GM23338 (cell line): ENCODE measurements at regions not wholly inside any gene's neighbourhood (a gene's known extent, or its start where the extent isn't known, plus 50 kb on each side); places are given as distances from the start of the nearest gene placed in this dataset.

Source experiments
- ATAC-seq: fragments of 200-7000 bp; cut with Tn5 transposase; 3 replicates; pipeline ENCODE4 v1.9.1; 2020
- DNase-seq: peaks from one replicate; pipeline ENCODE4 v3.0.0-alpha.2; 2015; ENCODE audit warnings: low spot score
- H2AFZ ChIP-seq: fragments of 200-600 bp; sonication (generic); 2 replicates; pipeline ENCODE4 v1.8.0; 2016; ENCODE audit warnings: antibody characterized with exemption, mild to moderate bottlenecking, moderate library complexity
- H3F3A ChIP-seq: fragments of 200-600 bp; sonication (generic); replicated peaks from 2 replicates; pipeline ENCODE4 v1.8.0; 2017; ENCODE audit warnings: antibody characterized with exemption, mixed run types, low read depth
- H3K27ac ChIP-seq: fragments of 200-600 bp; sonication (generic); 2 replicates; pipeline ENCODE4 v1.6.1; 2016; ENCODE audit warnings: low read depth
- H3K27me3 ChIP-seq: fragments of 200-600 bp; sonication (generic); 2 replicates; pipeline ENCODE4 v1.8.0; 2016; ENCODE audit warnings: mild to moderate bottlenecking, mixed run types, moderate library complexity; ENCODE audit not compliant: insufficient read depth
- H3K36me3 ChIP-seq: fragments of 200-600 bp; sonication (generic); 2 replicates; pipeline ENCODE4 v1.8.0; 2016; ENCODE audit warnings: mild to moderate bottlenecking; ENCODE audit not compliant: insufficient read depth
- H3K4me1 ChIP-seq: fragments of 200-600 bp; sonication (generic); 2 replicates; pipeline ENCODE4 v1.8.0; 2016; ENCODE audit warnings: mild to moderate bottlenecking, moderate library complexity; ENCODE audit not compliant: insufficient read depth
- H3K4me2 ChIP-seq: fragments of 200-600 bp; sonication (generic); 2 replicates; pipeline ENCODE4 v1.7.1; 2017; ENCODE audit warnings: mixed run types
- H3K4me3 ChIP-seq: fragments of 200-600 bp; sonication (generic); 2 replicates; pipeline ENCODE4 v1.6.1; 2016; ENCODE audit warnings: mixed run types
- H3K79me2 ChIP-seq: fragments of 200-600 bp; sonication (generic); replicated peaks from 2 replicates; pipeline ENCODE4 v1.8.0; 2017; ENCODE audit warnings: mild to moderate bottlenecking; ENCODE audit not compliant: insufficient read depth
- H3K9me2 ChIP-seq: fragments of 200-600 bp; sonication (generic); 2 replicates; pipeline ENCODE4 v1.8.0; 2017; ENCODE audit not compliant: insufficient read depth
- H4K20me1 ChIP-seq: fragments of 200-600 bp; sonication (generic); replicated peaks from 2 replicates; pipeline ENCODE4 v1.8.0; 2017; ENCODE audit warnings: mild to moderate bottlenecking; ENCODE audit not compliant: insufficient read depth
- H3K27ac Mint-ChIP-seq: 2 replicates; pipeline ENCODE4 v1.8.0; 2020; ENCODE audit warnings: inconsistent platforms, mild to moderate bottlenecking, moderate library complexity, mixed read lengths
- H3K27me3 Mint-ChIP-seq: 3 replicates; pipeline ENCODE4 v1.8.0; 2022; ENCODE audit warnings: low read depth, mild to moderate bottlenecking, moderate library complexity, mixed read lengths, inconsistent platforms; ENCODE audit not compliant: insufficient read depth, poor library complexity
- H3K36me3 Mint-ChIP-seq: 3 replicates; pipeline ENCODE4 v1.8.0; 2021; ENCODE audit warnings: low read depth, mild to moderate bottlenecking, inconsistent platforms, moderate library complexity, mixed read lengths
- H3K4me1 Mint-ChIP-seq: 3 replicates; pipeline ENCODE4 v1.8.0; 2020; ENCODE audit warnings: mild to moderate bottlenecking, inconsistent platforms, mixed read lengths
- H3K4me3 Mint-ChIP-seq: 3 replicates; pipeline ENCODE4 v1.8.0; 2021; ENCODE audit warnings: moderate library complexity, mild to moderate bottlenecking, inconsistent platforms, mixed read lengths
- H3K9me3 Mint-ChIP-seq: 3 replicates; pipeline ENCODE4 v1.8.0; 2020; ENCODE audit warnings: moderate library complexity, mild to moderate bottlenecking, inconsistent platforms, mixed read lengths
- EZH2 ChIP-seq: fragments of 200-600 bp; sonication (generic); IDR thresholded peaks from one replicate; pipeline ENCODE4 v1.8.0; 2017; ENCODE audit warnings: antibody characterized with exemption, mild to moderate bottlenecking, low read depth; ENCODE audit not compliant: unreplicated experiment
- EZH2phosphoT487 ChIP-seq: fragments of 200-600 bp; sonication (generic); IDR thresholded peaks from one replicate; pipeline ENCODE4 v1.8.1; 2018; ENCODE audit warnings: antibody characterized with exemption; ENCODE audit not compliant: unreplicated experiment
- JUNB ChIP-seq: IDR thresholded peaks from one replicate; pipeline ENCODE4 v1.6.1; 2016; ENCODE audit warnings: antibody characterized with exemption; ENCODE audit not compliant: unreplicated experiment
- STAT1 ChIP-seq: IDR thresholded peaks from one replicate; pipeline ENCODE4 v1.6.1; 2016; ENCODE audit warnings: antibody characterized with exemption; ENCODE audit not compliant: unreplicated experiment
- ZNF114 ChIP-seq: fragments of 250-450 bp; sonication (Bioruptor Pico); IDR thresholded peaks from 2 replicates; pipeline ENCODE4 v1.5.0; 2020; ENCODE audit warnings: mild to moderate bottlenecking, moderate library complexity
- TF ChIP-seq, protein P1 (sequence below): IDR thresholded peaks from one replicate; pipeline ENCODE4 v1.6.1; 2018; ENCODE audit warnings: antibody characterized with exemption; ENCODE audit not compliant: unreplicated experiment
- TF ChIP-seq, protein P2 (sequence below), 2 experiments: fragments of 200-600 bp in 1 of 2; sonication (generic) in 1 of 2; conservative IDR thresholded peaks; 2 replicates each; pipeline versions ENCODE4 v1.5.1 to v1.6.1; 2016 to 2017; ENCODE audit warnings: antibody characterized with exemption in 2 of 2, low read depth in 2 of 2, mild to moderate bottlenecking in 2 of 2, moderate library complexity in 1 of 2
- TF ChIP-seq, protein P3 (sequence below): fragments of 250-450 bp; sonication (Bioruptor Pico); IDR thresholded peaks from 2 replicates; pipeline ENCODE4 v1.5.0; 2020; ENCODE audit warnings: mild to moderate bottlenecking, moderate library complexity
- TF ChIP-seq, protein P4 (sequence below): IDR thresholded peaks from 2 replicates; pipeline ENCODE4 v1.6.1; 2016; ENCODE audit warnings: antibody characterized with exemption

DNA sequence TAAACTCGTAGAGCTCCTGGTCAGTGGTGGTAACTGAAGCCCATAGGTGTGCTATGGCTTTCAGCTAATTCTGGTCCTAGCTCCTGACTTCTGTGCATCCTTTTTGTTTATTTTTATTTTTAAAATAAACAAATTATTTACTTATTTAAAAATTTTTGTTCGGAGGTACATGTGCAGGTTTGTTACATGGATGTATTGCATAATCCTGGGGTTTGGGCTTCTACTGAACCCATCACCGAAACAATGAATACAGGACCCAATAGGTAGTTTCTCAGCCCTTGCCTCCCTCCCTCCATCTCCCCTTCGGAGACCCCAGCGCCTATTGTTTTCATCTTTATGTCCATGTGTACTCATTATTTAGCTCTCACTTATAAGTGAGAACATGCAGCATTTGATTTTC is 143.8 kb downstream of the URB2 start:
- peaks cover 6% of the 10 kb centered on the region for H3K27me3 Mint-ChIP-seq
- H3K27me3 ChIP-seq = no peaks in the 10 kb centered on the region

DNA sequence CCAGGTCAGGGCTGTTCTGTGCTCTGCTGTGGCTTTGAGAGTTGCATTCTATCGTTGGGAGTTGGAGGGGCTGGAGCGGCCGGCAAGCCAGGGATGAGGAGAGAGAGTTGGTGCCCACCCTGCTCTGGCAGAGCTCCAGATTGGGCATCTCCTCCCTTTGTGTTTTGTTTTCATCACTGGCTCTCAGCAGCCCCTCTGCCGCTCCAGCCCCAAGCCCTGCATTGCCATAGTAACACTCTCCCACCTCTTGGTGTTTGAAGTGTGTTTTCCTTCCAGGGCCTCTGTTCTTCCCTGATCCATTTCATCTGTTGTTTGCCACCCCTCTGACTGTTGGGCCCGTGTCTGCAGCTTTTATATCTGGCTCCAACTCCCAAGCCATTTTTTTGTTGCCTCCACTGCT is 152.7 kb downstream of the URB2 start:
- Mint-ChIP-seq H3K27me3 (peaks cover 8% of the 10 kb centered on the region), H3K27ac (no peak overlapping the region), H3K4me1 (no peaks in the 10 kb centered on the region), H3K9me3 (peaks cover 9% of the 10 kb centered on the region), H3K36me3 (no peaks in the 10 kb centered on the region), H3K4me3 (no peak overlapping the region)
- H3K4me2 ChIP-seq = no peak overlapping the region
- H3K27ac ChIP-seq = no peak overlapping the region
- no peaks in the 10 kb centered on the region for H3K36me3 ChIP-seq
- no peak for DNase-seq
- H3K27me3 ChIP-seq = no peaks in the 10 kb centered on the region
- H3K9me2 ChIP-seq = no peaks in the 10 kb centered on the region; the same call in 1 of the 2 replicates
- H3K4me1 ChIP-seq = no peaks in the 10 kb centered on the region
- H4K20me1 ChIP-seq = no peaks in the 10 kb centered on the region
- H3K79me2 ChIP-seq = no peaks in the 10 kb centered on the region
- no peak overlapping the region for H2AFZ ChIP-seq
- H3F3A ChIP-seq = no peaks in the 10 kb centered on the region
- H3K4me3 ChIP-seq = no peak overlapping the region
- ATAC-seq = no peak
- no peak for TF ChIP-seq EZH2phosphoT487
- TF ChIP-seq JUNB = no peak
- TF ChIP-seq, protein P1, sequence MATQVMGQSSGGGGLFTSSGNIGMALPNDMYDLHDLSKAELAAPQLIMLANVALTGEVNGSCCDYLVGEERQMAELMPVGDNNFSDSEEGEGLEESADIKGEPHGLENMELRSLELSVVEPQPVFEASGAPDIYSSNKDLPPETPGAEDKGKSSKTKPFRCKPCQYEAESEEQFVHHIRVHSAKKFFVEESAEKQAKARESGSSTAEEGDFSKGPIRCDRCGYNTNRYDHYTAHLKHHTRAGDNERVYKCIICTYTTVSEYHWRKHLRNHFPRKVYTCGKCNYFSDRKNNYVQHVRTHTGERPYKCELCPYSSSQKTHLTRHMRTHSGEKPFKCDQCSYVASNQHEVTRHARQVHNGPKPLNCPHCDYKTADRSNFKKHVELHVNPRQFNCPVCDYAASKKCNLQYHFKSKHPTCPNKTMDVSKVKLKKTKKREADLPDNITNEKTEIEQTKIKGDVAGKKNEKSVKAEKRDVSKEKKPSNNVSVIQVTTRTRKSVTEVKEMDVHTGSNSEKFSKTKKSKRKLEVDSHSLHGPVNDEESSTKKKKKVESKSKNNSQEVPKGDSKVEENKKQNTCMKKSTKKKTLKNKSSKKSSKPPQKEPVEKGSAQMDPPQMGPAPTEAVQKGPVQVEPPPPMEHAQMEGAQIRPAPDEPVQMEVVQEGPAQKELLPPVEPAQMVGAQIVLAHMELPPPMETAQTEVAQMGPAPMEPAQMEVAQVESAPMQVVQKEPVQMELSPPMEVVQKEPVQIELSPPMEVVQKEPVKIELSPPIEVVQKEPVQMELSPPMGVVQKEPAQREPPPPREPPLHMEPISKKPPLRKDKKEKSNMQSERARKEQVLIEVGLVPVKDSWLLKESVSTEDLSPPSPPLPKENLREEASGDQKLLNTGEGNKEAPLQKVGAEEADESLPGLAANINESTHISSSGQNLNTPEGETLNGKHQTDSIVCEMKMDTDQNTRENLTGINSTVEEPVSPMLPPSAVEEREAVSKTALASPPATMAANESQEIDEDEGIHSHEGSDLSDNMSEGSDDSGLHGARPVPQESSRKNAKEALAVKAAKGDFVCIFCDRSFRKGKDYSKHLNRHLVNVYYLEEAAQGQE = no peak
- no peak for TF ChIP-seq STAT1
- TF ChIP-seq, protein P2, sequence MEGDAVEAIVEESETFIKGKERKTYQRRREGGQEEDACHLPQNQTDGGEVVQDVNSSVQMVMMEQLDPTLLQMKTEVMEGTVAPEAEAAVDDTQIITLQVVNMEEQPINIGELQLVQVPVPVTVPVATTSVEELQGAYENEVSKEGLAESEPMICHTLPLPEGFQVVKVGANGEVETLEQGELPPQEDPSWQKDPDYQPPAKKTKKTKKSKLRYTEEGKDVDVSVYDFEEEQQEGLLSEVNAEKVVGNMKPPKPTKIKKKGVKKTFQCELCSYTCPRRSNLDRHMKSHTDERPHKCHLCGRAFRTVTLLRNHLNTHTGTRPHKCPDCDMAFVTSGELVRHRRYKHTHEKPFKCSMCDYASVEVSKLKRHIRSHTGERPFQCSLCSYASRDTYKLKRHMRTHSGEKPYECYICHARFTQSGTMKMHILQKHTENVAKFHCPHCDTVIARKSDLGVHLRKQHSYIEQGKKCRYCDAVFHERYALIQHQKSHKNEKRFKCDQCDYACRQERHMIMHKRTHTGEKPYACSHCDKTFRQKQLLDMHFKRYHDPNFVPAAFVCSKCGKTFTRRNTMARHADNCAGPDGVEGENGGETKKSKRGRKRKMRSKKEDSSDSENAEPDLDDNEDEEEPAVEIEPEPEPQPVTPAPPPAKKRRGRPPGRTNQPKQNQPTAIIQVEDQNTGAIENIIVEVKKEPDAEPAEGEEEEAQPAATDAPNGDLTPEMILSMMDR (conservative IDR thresholded peaks at IDR 0.05; ENCODE audit: low read depth in 2 of 2) = no peak
- TF ChIP-seq, protein P3, sequence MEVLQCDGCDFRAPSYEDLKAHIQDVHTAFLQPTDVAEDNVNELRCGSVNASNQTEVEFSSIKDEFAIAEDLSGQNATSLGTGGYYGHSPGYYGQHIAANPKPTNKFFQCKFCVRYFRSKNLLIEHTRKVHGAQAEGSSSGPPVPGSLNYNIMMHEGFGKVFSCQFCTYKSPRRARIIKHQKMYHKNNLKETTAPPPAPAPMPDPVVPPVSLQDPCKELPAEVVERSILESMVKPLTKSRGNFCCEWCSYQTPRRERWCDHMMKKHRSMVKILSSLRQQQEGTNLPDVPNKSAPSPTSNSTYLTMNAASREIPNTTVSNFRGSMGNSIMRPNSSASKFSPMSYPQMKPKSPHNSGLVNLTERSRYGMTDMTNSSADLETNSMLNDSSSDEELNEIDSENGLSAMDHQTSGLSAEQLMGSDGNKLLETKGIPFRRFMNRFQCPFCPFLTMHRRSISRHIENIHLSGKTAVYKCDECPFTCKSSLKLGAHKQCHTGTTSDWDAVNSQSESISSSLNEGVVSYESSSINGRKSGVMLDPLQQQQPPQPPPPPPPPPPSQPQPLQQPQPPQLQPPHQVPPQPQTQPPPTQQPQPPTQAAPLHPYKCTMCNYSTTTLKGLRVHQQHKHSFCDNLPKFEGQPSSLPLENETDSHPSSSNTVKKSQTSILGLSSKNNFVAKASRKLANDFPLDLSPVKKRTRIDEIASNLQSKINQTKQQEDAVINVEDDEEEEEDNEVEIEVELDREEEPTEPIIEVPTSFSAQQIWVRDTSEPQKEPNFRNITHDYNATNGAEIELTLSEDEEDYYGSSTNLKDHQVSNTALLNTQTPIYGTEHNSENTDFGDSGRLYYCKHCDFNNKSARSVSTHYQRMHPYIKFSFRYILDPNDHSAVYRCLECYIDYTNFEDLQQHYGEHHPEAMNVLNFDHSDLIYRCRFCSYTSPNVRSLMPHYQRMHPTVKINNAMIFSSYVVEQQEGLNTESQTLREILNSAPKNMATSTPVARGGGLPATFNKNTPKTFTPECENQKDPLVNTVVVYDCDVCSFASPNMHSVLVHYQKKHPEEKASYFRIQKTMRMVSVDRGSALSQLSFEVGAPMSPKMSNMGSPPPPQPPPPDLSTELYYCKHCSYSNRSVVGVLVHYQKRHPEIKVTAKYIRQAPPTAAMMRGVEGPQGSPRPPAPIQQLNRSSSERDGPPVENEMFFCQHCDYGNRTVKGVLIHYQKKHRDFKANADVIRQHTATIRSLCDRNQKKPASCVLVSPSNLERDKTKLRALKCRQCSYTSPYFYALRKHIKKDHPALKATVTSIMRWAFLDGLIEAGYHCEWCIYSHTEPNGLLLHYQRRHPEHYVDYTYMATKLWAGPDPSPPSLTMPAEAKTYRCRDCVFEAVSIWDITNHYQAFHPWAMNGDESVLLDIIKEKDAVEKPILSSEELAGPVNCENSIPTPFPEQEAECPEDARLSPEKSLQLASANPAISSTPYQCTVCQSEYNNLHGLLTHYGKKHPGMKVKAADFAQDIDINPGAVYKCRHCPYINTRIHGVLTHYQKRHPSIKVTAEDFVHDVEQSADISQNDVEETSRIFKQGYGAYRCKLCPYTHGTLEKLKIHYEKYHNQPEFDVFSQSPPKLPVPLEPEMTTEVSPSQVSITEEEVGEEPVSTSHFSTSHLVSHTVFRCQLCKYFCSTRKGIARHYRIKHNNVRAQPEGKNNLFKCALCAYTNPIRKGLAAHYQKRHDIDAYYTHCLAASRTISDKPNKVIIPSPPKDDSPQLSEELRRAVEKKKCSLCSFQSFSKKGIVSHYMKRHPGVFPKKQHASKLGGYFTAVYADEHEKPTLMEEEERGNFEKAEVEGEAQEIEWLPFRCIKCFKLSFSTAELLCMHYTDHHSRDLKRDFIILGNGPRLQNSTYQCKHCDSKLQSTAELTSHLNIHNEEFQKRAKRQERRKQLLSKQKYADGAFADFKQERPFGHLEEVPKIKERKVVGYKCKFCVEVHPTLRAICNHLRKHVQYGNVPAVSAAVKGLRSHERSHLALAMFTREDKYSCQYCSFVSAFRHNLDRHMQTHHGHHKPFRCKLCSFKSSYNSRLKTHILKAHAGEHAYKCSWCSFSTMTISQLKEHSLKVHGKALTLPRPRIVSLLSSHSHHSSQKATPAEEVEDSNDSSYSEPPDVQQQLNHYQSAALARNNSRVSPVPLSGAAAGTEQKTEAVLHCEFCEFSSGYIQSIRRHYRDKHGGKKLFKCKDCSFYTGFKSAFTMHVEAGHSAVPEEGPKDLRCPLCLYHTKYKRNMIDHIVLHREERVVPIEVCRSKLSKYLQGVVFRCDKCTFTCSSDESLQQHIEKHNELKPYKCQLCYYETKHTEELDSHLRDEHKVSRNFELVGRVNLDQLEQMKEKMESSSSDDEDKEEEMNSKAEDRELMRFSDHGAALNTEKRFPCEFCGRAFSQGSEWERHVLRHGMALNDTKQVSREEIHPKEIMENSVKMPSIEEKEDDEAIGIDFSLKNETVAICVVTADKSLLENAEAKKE = no peak
- TF ChIP-seq EZH2 = no peak
- no peak for TF ChIP-seq ZNF114 (CRISPR knock-in tag)

More for the DNA sequence above, 143.8 kb downstream of the URB2 start:
- Histone ChIP-seq H3F3A (no peaks in the 10 kb centered on the region), H4K20me1 (no peaks in the 10 kb centered on the region), H3K4me2 (no peak overlapping the region), H3K27ac (no peak overlapping the region), H3K4me3 (no peak overlapping the region), H3K36me3 (no peaks in the 10 kb centered on the region), H3K79me2 (no peaks in the 10 kb centered on the region), H3K4me1 (no peaks in the 10 kb centered on the region), H2AFZ (no peak overlapping the region), H3K9me2 (no peaks in the 10 kb centered on the region)
- Mint-ChIP-seq H3K27ac (no peak overlapping the region), H3K9me3 (no peaks in the 10 kb centered on the region), H3K36me3 (no peaks in the 10 kb centered on the region), H3K4me1 (peaks cover 3% of the 10 kb centered on the region; the same call in 1 of the 3 replicates), H3K4me3 (no peak overlapping the region)
- DNase-seq = no peak
- ATAC-seq = no peak
- TF ChIP-seq, protein P4, sequence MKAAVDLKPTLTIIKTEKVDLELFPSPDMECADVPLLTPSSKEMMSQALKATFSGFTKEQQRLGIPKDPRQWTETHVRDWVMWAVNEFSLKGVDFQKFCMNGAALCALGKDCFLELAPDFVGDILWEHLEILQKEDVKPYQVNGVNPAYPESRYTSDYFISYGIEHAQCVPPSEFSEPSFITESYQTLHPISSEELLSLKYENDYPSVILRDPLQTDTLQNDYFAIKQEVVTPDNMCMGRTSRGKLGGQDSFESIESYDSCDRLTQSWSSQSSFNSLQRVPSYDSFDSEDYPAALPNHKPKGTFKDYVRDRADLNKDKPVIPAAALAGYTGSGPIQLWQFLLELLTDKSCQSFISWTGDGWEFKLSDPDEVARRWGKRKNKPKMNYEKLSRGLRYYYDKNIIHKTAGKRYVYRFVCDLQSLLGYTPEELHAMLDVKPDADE = no peak
